ENCODE measurements at regions not wholly inside any gene's neighbourhood (a gene's known extent, or its start where the extent isn't known, plus 50 kb on each side); places are given as distances from the start of the nearest gene placed in this dataset.

DNA sequence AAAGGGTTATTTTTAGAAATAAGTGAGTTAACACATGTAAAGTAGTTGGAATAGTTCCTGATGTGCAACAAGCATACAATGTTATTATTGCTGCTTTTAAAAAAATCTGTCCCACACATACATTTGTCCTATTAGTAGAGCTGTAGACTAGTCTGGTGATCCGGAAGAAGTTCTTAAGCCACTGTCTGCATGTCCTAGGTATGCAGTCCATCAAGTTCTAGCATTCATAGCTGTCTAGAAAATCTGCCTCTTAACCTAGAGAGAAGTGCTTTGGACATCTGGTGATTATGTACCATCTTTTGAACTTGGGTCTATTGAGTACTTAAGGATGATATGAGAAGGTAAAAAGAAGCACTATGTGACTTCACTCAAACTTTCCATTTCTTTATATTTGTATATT lies 439.9 kb upstream of the NAALADL2 start (continued):
- TF ChIP-seq SP2 (IDR thresholded peaks at IDR 0.05; ENCODE audit: low read length) (no peak), EGR1 (IDR thresholded peaks at IDR 0.05; ENCODE audit: borderline replicate concordance, low read depth, low read length) (no peak)
